ENCODE measurements at regions not wholly inside any gene's neighbourhood (a gene's known extent, or its start where the extent isn't known, plus 50 kb on each side); places are given as distances from the start of the nearest gene placed in this dataset.

- TF ChIP-seq, protein P1, sequence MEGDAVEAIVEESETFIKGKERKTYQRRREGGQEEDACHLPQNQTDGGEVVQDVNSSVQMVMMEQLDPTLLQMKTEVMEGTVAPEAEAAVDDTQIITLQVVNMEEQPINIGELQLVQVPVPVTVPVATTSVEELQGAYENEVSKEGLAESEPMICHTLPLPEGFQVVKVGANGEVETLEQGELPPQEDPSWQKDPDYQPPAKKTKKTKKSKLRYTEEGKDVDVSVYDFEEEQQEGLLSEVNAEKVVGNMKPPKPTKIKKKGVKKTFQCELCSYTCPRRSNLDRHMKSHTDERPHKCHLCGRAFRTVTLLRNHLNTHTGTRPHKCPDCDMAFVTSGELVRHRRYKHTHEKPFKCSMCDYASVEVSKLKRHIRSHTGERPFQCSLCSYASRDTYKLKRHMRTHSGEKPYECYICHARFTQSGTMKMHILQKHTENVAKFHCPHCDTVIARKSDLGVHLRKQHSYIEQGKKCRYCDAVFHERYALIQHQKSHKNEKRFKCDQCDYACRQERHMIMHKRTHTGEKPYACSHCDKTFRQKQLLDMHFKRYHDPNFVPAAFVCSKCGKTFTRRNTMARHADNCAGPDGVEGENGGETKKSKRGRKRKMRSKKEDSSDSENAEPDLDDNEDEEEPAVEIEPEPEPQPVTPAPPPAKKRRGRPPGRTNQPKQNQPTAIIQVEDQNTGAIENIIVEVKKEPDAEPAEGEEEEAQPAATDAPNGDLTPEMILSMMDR (IDR thresholded peaks at IDR 0.05), result no peak
These were observed 62.1 kb upstream of the RXRA start for GRCh38 chr9:134264169-134264568.

DNA sequence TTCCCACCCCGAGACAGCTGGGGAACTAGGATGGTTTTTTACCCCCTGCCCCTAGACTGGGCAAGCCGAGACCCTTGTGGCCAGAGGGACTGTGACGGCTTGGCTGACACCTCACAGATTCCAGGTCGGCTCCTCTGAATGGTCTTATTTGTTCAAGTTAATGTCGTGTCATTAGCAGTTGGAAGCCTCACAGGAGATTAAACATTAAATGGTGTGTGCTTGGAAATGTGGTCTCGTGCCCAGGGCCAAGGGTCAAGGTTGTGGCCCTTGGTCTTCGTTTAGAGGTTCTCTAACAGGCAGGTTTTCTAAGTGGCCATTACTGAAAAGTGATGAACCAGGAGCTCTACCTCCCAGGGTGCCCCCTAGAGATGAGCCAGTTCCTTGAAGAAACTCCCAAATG is 61.2 kb upstream of the RXRA start:
- TF ChIP-seq, protein P1 (IDR thresholded peaks at IDR 0.05), result no peak

- TF ChIP-seq, protein P1 (IDR thresholded peaks at IDR 0.05), result no peak
These were observed 59.8 kb upstream of the RXRA start for GRCh38 chr9:134266418-134266817.

DNA sequence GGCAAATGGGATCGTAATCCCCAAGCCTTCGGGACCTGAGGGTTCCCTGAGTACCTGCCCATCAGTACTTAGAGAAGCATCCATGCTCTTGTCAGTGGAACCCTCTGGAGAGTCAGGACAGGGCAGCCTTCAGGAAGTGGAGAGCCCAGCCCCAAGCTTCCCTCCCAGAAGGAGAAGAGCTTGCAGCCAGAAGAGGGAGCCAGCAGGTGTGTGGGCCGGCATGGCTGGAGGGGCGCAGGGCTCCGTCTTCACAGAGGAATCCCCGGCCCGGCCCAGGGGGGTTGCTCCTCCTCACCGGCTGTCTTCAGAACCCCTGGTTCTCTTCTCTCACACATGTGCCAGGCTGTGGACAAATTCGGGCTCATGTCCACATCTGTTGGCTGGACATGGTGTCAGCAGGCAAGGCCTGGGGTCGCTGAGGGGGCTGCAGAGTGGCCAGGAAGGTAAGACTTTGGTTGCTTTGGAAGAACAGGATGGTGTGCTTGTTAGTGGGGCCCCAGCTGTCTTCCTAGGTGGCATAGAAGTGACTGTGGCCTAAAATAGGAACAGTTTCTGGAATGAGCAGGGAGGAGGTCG is 58.9 kb upstream of the RXRA start:
- TF ChIP-seq, protein P1 (IDR thresholded peaks at IDR 0.05), result no peak

- TF ChIP-seq, protein P1 (IDR thresholded peaks at IDR 0.05), result no peak
These were observed 58.2 kb upstream of the RXRA start for GRCh38 chr9:134267881-134268724.

DNA sequence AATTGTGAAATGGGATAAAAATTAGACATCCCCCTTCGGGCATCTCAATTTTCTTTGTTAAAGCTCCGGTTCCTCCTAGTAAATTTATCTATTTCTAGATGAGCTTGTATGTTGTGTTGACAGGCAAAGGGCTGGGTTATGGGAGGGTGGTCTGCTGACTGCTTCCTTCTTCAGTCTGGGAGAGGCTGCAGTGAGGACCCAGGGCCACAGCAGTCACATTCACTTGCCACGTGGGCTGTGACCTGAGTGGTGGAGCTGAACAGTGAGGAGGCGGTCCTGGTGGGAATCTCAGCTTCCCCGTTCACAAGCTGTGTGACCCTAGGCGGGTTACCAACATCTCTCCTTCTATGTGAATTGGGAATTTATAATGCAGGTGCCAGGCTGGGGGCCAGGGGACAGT is 57.5 kb upstream of the RXRA start:
- TF ChIP-seq, protein P1 (IDR thresholded peaks at IDR 0.05), result no peak

GRCh38 chr9:134271338-134272301 is 54.6 kb upstream of the RXRA start:
- TF ChIP-seq, protein P1 (IDR thresholded peaks at IDR 0.05), result no peak

Data from LNCAP (cell line).